ENCODE measurements at regions not wholly inside any gene's neighbourhood (a gene's known extent, or its start where the extent isn't known, plus 50 kb on each side); places are given as distances from the start of the nearest gene placed in this dataset.

GRCh38 chr17:36673637-36674277 lies 72.4 kb downstream of the MRM1 start:
- H3K4me3 ChIP-seq = no peak overlapping the region
- TF ChIP-seq, protein P1, sequence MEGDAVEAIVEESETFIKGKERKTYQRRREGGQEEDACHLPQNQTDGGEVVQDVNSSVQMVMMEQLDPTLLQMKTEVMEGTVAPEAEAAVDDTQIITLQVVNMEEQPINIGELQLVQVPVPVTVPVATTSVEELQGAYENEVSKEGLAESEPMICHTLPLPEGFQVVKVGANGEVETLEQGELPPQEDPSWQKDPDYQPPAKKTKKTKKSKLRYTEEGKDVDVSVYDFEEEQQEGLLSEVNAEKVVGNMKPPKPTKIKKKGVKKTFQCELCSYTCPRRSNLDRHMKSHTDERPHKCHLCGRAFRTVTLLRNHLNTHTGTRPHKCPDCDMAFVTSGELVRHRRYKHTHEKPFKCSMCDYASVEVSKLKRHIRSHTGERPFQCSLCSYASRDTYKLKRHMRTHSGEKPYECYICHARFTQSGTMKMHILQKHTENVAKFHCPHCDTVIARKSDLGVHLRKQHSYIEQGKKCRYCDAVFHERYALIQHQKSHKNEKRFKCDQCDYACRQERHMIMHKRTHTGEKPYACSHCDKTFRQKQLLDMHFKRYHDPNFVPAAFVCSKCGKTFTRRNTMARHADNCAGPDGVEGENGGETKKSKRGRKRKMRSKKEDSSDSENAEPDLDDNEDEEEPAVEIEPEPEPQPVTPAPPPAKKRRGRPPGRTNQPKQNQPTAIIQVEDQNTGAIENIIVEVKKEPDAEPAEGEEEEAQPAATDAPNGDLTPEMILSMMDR (IDR thresholded peaks at IDR 0.05) = no peak
- TF ChIP-seq EP300 (IDR thresholded peaks at IDR 0.05) = no peak
- no peak for TF ChIP-seq POLR2A (IDR thresholded peaks at IDR 0.05)
- intact Hi-C loops (cut with DNase I) = no loop called here
- no peak for DNase-seq
- no peaks in the 10 kb centered on the region for H3K27me3 ChIP-seq
- no peaks in the 10 kb centered on the region for H3K9me3 ChIP-seq
- 82 to 88% (median 85%) methylated on average over 7 of the region's 7 CpGs for WGBS, 3 donors
- no peaks in the 10 kb centered on the region for H3K36me3 ChIP-seq
- H3K4me1 ChIP-seq (ENCODE audit: insufficient read depth) = no peaks in the 10 kb centered on the region
- H3K27ac ChIP-seq = no peak overlapping the region

DNA sequence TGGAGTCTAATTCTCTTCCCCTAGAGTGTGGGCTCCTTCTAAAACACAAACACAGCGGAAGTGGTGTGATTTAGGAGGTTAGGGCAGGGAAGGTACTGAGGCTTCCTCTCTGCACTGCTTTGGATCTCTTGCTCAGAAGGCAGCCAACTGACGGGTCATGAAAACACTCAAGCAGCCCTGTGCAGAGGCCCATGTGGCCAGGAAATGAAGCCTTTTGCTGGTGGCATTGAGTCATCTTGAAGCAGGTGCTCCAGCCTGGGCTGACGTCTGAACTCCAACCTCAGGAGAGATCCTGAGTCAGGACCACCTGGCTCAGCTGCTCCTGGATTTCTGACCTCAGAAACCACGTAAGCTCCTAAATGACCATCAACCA lies 72.9 kb downstream of the MRM1 start:
- TF ChIP-seq, protein P1 (IDR thresholded peaks at IDR 0.05) = no peak
- no peak for TF ChIP-seq POLR2A (IDR thresholded peaks at IDR 0.05)
- no peak for TF ChIP-seq EP300 (IDR thresholded peaks at IDR 0.05)
- intact Hi-C loops (cut with DNase I) = no loop called here
- Histone ChIP-seq H3K4me3 (no peak overlapping the region), H3K27me3 (no peaks in the 10 kb centered on the region), H3K9me3 (no peaks in the 10 kb centered on the region), H3K27ac (no peak overlapping the region), H3K4me1 (ENCODE audit: insufficient read depth) (no peaks in the 10 kb centered on the region), H3K36me3 (no peaks in the 10 kb centered on the region)
- DNase-seq = no peak
- 66 to 78% (median 71%) methylated on average over 4 of the region's 4 CpGs for WGBS, 3 donors

GRCh38 chr17:36675250-36675649 lies 73.9 kb downstream of the MRM1 start:
- H3K4me3 ChIP-seq = no peak overlapping the region
- TF ChIP-seq EP300 (IDR thresholded peaks at IDR 0.05) (no peak), POLR2A (IDR thresholded peaks at IDR 0.05) (no peak)
- TF ChIP-seq, protein P1 (IDR thresholded peaks at IDR 0.05) = no peak
- H3K27me3 ChIP-seq = no peaks in the 10 kb centered on the region
- H3K27ac ChIP-seq = no peak overlapping the region
- H3K36me3 ChIP-seq = no peaks in the 10 kb centered on the region
- intact Hi-C loops (cut with DNase I) = no loop called here
- no peaks in the 10 kb centered on the region for H3K9me3 ChIP-seq
- 71 to 82% (median 72%) methylated on average over 6 of the region's 6 CpGs for WGBS, 3 donors
- no peaks in the 10 kb centered on the region for H3K4me1 ChIP-seq (ENCODE audit: insufficient read depth)
- no peak for DNase-seq

- WGBS, 3 donors = 39 to 44% (median 40%) methylated on average over 2 of the region's 2 CpGs
- Histone ChIP-seq H3K4me1 (ENCODE audit: insufficient read depth) (no peaks in the 10 kb centered on the region), H3K27me3 (no peaks in the 10 kb centered on the region), H3K27ac (no peak overlapping the region), H3K4me3 (no peak overlapping the region), H3K9me3 (no peaks in the 10 kb centered on the region), H3K36me3 (no peaks in the 10 kb centered on the region)
- DNase-seq = no peak
- TF ChIP-seq POLR2A (IDR thresholded peaks at IDR 0.05) = no peak
- no peak for TF ChIP-seq EP300 (IDR thresholded peaks at IDR 0.05)
- TF ChIP-seq, protein P1 (IDR thresholded peaks at IDR 0.05) = no peak
- intact Hi-C loops (cut with DNase I) = no loop called here
Observed at GRCh38 chr17:36675786-36676185, 74.4 kb downstream of the MRM1 start.
